ENCODE measurements at regions not wholly inside any gene's neighbourhood (a gene's known extent, or its start where the extent isn't known, plus 50 kb on each side); places are given as distances from the start of the nearest gene placed in this dataset.

DNA sequence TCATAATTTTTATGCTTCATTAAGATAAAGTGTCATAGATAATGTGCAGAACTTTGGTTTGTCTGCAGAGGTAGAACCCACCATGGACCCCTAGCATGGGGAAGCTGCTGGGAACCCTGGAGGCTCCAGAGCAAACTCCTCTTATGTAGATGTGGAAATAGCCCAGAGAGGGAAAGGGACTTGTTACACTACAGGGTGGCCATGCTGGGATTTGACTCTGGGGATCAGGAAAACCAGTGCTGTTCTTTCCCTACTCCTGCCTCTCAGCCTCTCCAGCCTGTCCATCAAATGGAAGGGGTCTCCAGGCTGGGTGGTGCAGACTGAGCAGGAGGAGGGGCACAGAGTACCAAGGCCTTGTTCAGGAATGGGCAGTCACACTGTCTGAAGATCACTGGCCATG is 54.2 kb downstream of the MSX1 start:
- DNase-seq = peak; percentile 21

GRCh38 chr4:4914059-4914820 is 54.8 kb downstream of the MSX1 start:
- DNase-seq = peak; percentile 33

- peak; percentile 17 for DNase-seq
Observed at GRCh38 chr4:4914965-4915845, 55.7 kb downstream of the MSX1 start.

- no peak for DNase-seq
Observed at GRCh38 chr4:4918067-4918466, 58.6 kb downstream of the MSX1 start.

- no peak for DNase-seq
Observed at GRCh38 chr4:4919927-4920326, 60.5 kb downstream of the MSX1 start.

DNA sequence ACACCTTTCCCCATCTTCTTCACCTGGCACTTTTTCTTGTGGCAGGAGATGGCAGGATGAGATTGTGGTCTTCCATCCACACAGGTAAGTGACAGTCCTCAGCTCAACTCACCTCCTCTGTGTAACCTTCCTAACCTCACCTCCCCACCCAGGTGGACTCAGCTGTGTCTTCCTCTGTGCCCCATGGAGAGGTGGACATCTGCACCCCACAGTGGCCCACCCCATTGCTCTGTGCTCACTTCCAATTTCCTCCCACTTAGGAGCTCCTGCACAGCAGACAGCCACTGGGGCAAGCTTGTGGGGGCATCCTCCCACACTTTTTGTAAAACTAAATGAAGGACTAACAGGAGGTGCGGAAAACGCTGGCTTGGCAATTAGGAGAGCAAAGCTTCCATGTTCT is 61.6 kb downstream of the MSX1 start:
- peak; percentile 37 for DNase-seq

- DNase-seq = no peak
Observed at GRCh38 chr4:4922441-4922840, 63.0 kb downstream of the MSX1 start.

DNA sequence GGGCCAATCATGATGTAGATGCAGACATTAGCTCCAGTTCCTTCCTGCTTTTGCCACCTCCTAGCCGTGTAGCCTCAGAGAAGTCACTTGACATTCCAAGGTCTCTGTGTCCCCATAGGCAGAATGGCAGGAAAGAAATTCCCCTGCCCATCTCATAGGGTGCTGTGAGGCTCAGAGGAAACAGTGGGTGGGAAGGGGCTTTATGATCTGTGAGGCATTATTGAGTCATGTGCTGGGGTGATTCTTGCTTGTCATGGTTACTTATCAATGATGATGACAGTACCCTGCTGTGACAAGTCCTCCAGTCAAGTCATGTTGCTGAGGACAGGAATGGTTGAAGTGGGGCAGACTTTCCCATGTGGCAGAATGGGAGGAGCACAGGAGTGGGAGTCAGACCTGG is 63.7 kb downstream of the MSX1 start:
- DNase-seq = no peak

GRCh38 chr4:4930677-4931076 is 71.2 kb downstream of the MSX1 start:
- no peak for DNase-seq

DNA sequence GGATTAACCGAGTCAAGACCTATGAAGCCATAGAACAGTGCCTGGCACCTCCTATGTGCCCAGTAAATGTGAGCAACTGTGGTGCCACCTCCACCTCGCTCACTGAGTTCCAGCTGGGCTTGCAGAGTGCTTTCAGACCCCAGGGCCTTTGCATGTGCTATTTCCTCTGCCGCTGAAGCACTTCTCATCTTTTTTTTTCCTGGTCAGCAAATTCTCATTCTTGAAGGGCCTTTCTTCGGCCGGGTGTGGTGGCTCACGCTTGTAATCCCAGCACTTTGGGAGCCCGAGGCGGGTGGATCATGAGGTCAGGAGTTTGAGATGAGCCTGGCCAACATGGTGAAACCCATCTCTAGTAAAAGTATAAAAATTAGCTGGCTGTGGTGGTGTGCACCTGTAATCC is 76.5 kb downstream of the MSX1 start:
- DNase-seq = no peak

- no peak for DNase-seq
Observed at GRCh38 chr4:4937926-4938325, 78.5 kb downstream of the MSX1 start.

DNA sequence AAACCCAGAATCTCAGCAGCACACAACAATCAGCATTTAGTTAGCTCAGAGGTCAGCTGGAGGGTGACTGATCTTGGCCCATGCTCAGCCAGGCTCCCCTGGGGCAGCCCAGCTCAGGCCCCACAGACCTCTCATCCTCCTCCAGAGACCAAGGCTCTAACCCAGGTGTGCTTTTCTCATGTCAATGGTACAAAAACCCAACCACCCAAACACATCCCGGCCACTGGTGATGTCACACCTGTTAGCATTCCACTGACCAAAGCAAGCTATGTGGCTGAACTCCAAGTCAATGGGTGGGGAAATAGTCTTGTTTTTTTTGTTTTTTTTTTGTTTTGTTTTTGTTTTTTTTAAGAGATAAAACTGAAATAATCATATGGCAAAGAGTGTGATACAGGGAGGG is 77.5 kb downstream of the CYTL1 start:
- DNase-seq = no peak

- no peak for DNase-seq
Observed at GRCh38 chr4:4942658-4943057, 76.6 kb downstream of the CYTL1 start.

DNA sequence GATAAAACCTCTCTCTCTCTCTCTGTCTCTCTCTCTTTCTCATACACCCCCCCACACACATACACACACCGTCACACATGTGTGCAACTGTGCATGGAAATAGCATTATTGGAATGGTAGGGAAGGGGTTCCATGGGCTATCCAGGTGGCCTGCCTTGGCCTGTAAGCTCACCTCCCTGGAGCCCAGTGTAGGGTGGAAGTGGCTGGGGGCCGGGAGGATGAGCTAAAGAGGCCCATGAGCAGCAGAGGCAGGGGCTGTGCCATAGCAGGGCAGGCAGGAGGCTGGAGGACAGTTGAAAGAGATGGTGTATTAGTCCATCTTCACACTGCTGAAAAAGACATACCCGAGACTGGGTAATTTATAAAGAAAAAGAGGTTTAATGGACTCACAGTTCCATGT is 74.2 kb downstream of the CYTL1 start:
- DNase-seq = no peak

DNA sequence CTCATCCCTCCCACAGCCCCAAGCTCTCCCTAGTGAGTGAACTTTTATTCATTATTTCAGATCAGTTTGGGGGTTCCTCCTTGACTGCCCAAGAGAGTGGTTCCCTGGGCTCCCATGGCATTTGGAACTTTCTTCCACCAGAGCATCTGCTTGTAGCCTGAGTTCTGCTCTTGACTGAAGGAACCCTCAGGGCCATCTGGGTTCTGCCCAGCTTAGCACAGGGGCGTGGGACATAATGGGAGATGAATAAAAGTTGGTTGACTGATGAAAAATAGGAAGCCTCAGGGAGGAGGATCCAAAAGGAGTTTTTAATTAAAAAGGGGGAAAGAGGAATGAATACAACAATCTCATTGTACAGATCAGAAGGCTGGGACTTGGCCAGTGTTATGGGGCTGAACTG is 73.4 kb downstream of the CYTL1 start:
- no peak for DNase-seq

GRCh38 chr4:4946416-4946815 is 72.8 kb downstream of the CYTL1 start:
- DNase-seq = no peak

DNA sequence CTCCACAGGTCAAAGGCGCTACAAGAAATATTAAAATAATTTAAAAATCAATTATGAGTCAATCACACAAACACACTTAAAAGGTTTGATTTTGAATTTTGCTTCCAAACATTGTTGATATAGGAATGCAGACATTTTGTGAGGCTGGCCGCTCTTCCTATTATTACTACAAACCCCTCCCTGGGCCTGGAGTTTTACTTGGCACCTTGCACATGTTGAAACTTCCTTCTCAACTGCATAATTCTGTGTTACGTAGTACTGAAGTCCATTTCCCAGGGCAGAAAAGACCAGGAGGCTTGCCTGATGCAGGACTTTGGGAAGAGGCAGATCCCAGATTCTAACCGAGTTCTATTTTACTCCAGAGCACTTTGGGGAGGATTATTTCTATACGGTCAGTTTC is 71.5 kb downstream of the CYTL1 start:
- DNase-seq = no peak

DNA sequence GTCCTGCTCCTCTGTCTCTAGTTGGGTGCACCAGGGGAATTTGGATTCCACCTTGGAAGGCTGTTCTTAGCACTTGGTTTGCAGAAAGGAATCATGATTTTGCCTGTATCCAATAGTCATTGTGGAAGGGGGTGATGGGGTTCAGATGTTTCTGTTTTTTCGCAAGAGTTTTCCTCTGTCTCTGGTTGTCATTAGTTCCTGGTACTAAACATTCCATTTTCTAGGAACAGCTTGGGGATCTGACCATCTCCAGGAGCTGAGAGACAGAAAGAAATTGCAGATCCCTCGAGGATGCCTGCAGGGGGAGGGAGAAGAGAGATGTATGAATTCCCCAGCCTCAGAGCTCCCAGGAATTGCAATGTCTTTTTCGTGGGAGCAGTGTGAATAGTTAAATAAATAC is 70.9 kb downstream of the CYTL1 start:
- no peak for DNase-seq

DNA sequence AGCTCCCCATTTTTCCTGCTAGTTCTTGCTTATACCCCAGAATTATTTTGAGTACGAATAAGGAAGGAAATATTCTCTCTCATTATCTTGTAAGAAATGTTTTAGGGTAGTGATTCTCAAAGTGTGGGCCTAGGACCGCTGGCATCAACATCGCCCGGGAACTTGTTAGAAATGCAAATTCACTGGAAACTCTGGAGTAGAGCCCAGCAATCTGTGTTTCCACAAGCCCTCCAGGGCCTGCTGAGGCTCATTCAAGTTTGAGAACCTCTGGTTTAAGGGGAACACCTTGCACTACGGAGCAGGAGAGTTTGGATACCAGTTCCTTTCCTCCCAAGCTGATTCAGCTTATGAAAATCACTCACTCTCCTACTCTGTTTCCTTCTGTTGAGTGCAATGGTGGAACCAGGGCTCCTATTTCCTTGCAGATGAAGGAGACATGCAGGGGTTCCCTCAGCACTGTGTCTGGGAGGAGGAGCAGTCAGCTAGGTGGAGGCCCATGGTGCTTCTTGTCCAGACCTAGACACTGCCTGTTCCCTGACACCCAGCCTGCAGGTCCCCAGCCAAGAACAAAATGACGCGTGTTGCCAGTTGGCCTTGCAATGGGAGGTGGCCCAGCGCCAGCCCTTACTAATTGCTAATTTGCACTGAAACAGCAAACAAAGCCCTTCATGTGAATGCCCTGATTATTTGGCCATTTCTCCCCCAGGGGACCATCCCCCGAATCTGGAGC is 68.5 kb downstream of the CYTL1 start:
- no peak for DNase-seq

DNA sequence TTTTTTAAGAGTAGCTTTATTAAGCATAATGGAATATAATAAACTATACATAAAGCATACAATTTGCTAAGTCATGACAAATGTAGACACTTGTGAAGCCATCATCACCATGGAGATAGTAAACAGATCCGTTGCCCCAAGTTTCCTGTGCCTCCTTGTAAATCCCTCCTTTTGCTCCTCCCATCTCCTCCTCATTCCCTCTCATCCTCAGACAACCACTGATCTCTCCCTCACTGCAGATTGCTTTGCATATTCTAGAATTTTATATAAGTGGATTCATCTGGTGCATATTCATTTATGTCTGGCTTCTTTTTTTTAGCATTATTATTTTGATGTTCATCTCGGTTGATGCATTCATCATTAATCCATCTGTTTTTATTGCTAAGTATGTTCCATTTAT is 67.0 kb downstream of the CYTL1 start:
- no peak for DNase-seq

DNA sequence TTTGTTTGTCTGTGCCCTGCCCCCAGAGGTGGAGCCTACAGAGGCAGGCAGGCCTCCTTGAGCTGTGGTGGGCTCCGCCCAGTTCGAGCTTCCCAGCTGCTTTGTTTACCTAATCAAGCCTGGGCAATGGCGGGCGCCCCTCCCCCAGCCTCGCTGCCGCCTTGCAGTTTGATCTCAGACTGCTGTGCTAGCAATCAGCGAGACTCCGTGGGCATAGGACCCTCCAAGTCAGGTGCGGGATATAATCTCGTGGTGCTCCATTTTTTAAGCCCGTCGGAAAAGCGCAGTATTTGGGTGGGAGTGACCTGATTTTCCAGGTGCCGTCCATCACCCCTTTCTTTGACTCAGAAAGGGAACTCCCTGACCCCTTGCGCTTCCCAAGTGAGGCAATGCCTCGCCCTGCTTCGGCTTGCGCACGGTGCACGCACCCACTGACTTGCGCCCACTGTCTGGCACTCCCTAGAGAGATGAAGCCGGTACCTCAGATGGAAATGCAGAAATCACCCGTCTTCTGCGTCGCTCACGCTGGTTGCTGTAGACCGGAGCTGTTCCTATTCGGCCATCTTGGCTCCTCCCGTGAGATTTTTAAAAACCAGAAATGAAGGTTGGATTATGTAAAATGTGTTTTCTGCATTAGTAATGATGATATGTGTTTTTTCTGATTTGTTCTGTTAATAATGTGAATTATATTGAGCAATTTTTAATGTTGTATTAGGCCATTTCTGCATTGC is 59.7 kb downstream of the CYTL1 start:
- DNase-seq = peak; percentile 35

- no peak for DNase-seq
Observed at GRCh38 chr4:4960574-4960973, 58.7 kb downstream of the CYTL1 start.

DNA sequence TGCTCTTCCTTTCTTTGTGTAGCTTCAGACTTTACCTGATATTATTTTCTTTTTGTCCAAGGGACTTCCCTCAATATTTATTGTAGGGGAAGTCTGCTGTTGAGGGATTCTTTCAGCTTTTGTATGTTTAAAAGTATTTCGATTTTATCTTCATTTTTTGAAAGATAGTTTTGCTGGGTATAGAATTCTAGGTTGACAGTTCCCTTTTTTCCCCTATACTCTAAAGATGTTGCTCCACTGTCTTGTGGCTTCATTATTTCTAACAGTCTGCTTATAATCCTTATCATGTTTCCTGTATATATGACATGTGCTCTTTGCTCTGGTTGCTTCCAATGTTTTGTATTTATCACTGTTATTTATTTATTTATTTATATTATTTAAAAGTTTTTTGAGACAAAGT is 57.3 kb downstream of the CYTL1 start:
- no peak for DNase-seq
